Fibroblast of lung (primary cell): ENCODE measurements at regions not wholly inside any gene's neighbourhood (a gene's known extent, or its start where the extent isn't known, plus 50 kb on each side); places are given as distances from the start of the nearest gene placed in this dataset.

Experiments
- DNase-seq, 2 donors: peaks; one replicate each; pipeline versions ENCODE4 v3.0.0 to v3.0.0-alpha.2; 2010; ENCODE audit warnings: low read depth in 2 of 2
- H2AFZ ChIP-seq: 2 replicates; pipeline ENCODE4 v1.5.1; 2012; ENCODE audit warnings: low read length, control low read depth, inconsistent platforms
- H3K27ac ChIP-seq: 2 replicates; pipeline ENCODE4 v1.5.1; 2011; ENCODE audit warnings: low read length, control low read depth; ENCODE audit not compliant: insufficient read depth
- H3K27me3 ChIP-seq: 2 replicates; pipeline ENCODE4 v1.5.1; 2011; ENCODE audit warnings: mild to moderate bottlenecking, low read length; ENCODE audit not compliant: control insufficient read depth, insufficient read depth
- H3K36me3 ChIP-seq: 2 replicates; pipeline ENCODE4 v1.5.1; 2011; ENCODE audit warnings: low read length; ENCODE audit not compliant: control insufficient read depth, insufficient read depth
- H3K4me1 ChIP-seq: 2 replicates; pipeline ENCODE4 v1.5.1; 2011; ENCODE audit warnings: low read length; ENCODE audit not compliant: control insufficient read depth, insufficient read depth; ENCODE audit errors: extremely low read depth
- H3K4me2 ChIP-seq: 2 replicates; pipeline ENCODE4 v1.5.1; 2011; ENCODE audit warnings: low read length, control low read depth; ENCODE audit not compliant: insufficient read depth; ENCODE audit errors: extremely low read depth
- H3K4me3 ChIP-seq, 4 experiments: fragments of 200-600 bp in 1 of 4; sonication (generic) in 1 of 4; replicated peaks in 1 of 4; 2 replicates each; pipeline ENCODE4 v1.5.1; 2011 to 2016; ENCODE audit warnings: low read length in 4 of 4, low read depth in 3 of 4, mild to moderate bottlenecking in 3 of 4, control low read depth in 2 of 4, inconsistent platforms in 1 of 4, mixed read lengths in 1 of 4; ENCODE audit not compliant: insufficient read depth in 1 of 4; ENCODE audit errors: control extremely low read depth in 1 of 4
- H3K79me2 ChIP-seq: 2 replicates; pipeline ENCODE4 v1.5.1; 2012; ENCODE audit warnings: mild to moderate bottlenecking, low read length, inconsistent platforms; ENCODE audit not compliant: control insufficient read depth, insufficient read depth
- H3K9ac ChIP-seq: 2 replicates; pipeline ENCODE4 v1.5.1; 2011; ENCODE audit warnings: mild to moderate bottlenecking, low read length, control low read depth; ENCODE audit not compliant: insufficient read depth
- H3K9me3 ChIP-seq: 2 replicates; pipeline ENCODE4 v1.5.1; 2012; ENCODE audit warnings: low read depth, low read length; ENCODE audit not compliant: control insufficient read depth, insufficient read depth
- H4K20me1 ChIP-seq: 2 replicates; pipeline ENCODE4 v1.5.1; 2011; ENCODE audit warnings: low read length; ENCODE audit not compliant: control insufficient read depth, insufficient read depth; ENCODE audit errors: extremely low read depth
- CTCF ChIP-seq, 2 donors: IDR thresholded peaks in 1 of 2; conservative IDR thresholded peaks in 1 of 2; 1 replicate in 1 of 2; 2 replicates in 1 of 2; pipeline ENCODE4 v1.5.1; 2011 to 2012; ENCODE audit warnings: low read length in 2 of 2, control low read depth in 1 of 2, inconsistent platforms in 1 of 2, low read depth in 1 of 2, mild to moderate bottlenecking in 1 of 2
- EZH2 ChIP-seq: IDR thresholded peaks from 2 replicates; pipeline ENCODE4 v1.5.1; 2012; ENCODE audit warnings: low read length, control low read depth, mild to moderate bottlenecking; ENCODE audit errors: missing control alignments

- no peaks in the 10 kb centered on the region for H3K9me3 ChIP-seq
- no peaks in the 10 kb centered on the region for H4K20me1 ChIP-seq
- H3K9ac ChIP-seq = no peak overlapping the region
- H3K27me3 ChIP-seq = no peaks in the 10 kb centered on the region
- no peaks in the 10 kb centered on the region for H3K4me1 ChIP-seq
- no peak overlapping the region for H3K27ac ChIP-seq
- no peak overlapping the region for H2AFZ ChIP-seq
- no peak overlapping the region for H3K4me2 ChIP-seq
- TF ChIP-seq EZH2 = no peak
- TF ChIP-seq CTCF (conservative IDR thresholded peaks at IDR 0.05 in 1 of 2, IDR thresholded peaks at IDR 0.05 in 1 of 2; ENCODE audit: low read depth in 1 of 2, low read length in 2 of 2) = no peak
- H3K79me2 ChIP-seq = no peaks in the 10 kb centered on the region
- no peak overlapping the region for H3K4me3 ChIP-seq
- no peak for DNase-seq
- H3K36me3 ChIP-seq = no peaks in the 10 kb centered on the region
These were observed 205.8 kb upstream of the RREB1 start for GRCh38 chr6:6901945-6902344.

GRCh38 chr6:6905961-6906518 lies 201.7 kb upstream of the RREB1 start:
- Histone ChIP-seq H3K4me1 (no peaks in the 10 kb centered on the region), H4K20me1 (no peaks in the 10 kb centered on the region), H3K79me2 (no peaks in the 10 kb centered on the region), H3K4me3 (no peak overlapping the region), H3K4me2 (no peak overlapping the region), H3K9me3 (no peaks in the 10 kb centered on the region), H3K27me3 (no peaks in the 10 kb centered on the region), H2AFZ (no peak overlapping the region), H3K27ac (no peak overlapping the region), H3K9ac (no peak overlapping the region), H3K36me3 (no peaks in the 10 kb centered on the region)
- no peak for TF ChIP-seq EZH2
- no peak for TF ChIP-seq CTCF (conservative IDR thresholded peaks at IDR 0.05 in 1 of 2, IDR thresholded peaks at IDR 0.05 in 1 of 2; ENCODE audit: low read depth in 1 of 2, low read length in 2 of 2)
- no peak for DNase-seq

- no peak overlapping the region for H3K4me3 ChIP-seq
- no peak overlapping the region for H3K27ac ChIP-seq
- no peak overlapping the region for H3K9ac ChIP-seq
- no peaks in the 10 kb centered on the region for H3K36me3 ChIP-seq
- H3K79me2 ChIP-seq = no peaks in the 10 kb centered on the region
- H2AFZ ChIP-seq = no peak overlapping the region
- DNase-seq = no peak
- H3K27me3 ChIP-seq = no peaks in the 10 kb centered on the region
- no peaks in the 10 kb centered on the region for H4K20me1 ChIP-seq
- H3K4me2 ChIP-seq = no peak overlapping the region
- H3K9me3 ChIP-seq = no peaks in the 10 kb centered on the region
- no peak for TF ChIP-seq EZH2
- TF ChIP-seq CTCF (conservative IDR thresholded peaks at IDR 0.05 in 1 of 2, IDR thresholded peaks at IDR 0.05 in 1 of 2; ENCODE audit: low read depth in 1 of 2, low read length in 2 of 2) = no peak
- H3K4me1 ChIP-seq = no peaks in the 10 kb centered on the region
These were observed 201.1 kb upstream of the RREB1 start for GRCh38 chr6:6906570-6907213.
